ENCODE measurements at regions not wholly inside any gene's neighbourhood (a gene's known extent, or its start where the extent isn't known, plus 50 kb on each side); places are given as distances from the start of the nearest gene placed in this dataset.

DNA sequence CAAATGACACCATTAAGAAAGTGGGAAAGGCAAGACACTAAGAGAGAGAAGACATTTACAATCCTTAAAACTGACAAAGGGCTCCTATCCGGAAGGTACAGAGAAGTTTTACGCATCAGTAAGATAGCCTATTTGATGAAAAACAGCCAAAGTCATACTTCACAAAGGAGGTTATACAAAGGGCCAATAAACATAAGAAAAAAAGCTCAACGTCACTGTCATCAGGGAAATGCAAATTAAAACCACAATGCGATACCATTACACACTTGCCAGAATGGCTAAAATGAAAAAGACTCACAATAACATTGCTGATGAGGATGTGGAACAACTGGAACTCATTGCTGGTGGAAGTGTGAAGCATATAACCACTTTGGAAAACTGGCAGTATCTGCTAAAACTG, 168.6 kb upstream of the FAR2 start:
- intact Hi-C loops (cut with DNase I): no loop called here
- Histone ChIP-seq H3K36me3 (no peaks in the 10 kb centered on the region), H3K4me3 (no peak overlapping the region), H3K27ac (no peak overlapping the region), H3K4me1 (replicated peaks) (no peaks in the 10 kb centered on the region), H3K27me3 (replicated peaks; ENCODE audit: insufficient read depth) (no peaks in the 10 kb centered on the region), H3K9me3 (no peaks in the 10 kb centered on the region)
- no peak for DNase-seq (ENCODE audit: low spot score)
- WGBS: 74% methylated on average over 4 of the region's 4 CpGs
- TF ChIP-seq POLR2AphosphoS5 (IDR thresholded peaks at IDR 0.05) (no peak), CTCF (IDR thresholded peaks at IDR 0.05) (no peak), POLR2A (IDR thresholded peaks at IDR 0.05) (no peak)

DNA sequence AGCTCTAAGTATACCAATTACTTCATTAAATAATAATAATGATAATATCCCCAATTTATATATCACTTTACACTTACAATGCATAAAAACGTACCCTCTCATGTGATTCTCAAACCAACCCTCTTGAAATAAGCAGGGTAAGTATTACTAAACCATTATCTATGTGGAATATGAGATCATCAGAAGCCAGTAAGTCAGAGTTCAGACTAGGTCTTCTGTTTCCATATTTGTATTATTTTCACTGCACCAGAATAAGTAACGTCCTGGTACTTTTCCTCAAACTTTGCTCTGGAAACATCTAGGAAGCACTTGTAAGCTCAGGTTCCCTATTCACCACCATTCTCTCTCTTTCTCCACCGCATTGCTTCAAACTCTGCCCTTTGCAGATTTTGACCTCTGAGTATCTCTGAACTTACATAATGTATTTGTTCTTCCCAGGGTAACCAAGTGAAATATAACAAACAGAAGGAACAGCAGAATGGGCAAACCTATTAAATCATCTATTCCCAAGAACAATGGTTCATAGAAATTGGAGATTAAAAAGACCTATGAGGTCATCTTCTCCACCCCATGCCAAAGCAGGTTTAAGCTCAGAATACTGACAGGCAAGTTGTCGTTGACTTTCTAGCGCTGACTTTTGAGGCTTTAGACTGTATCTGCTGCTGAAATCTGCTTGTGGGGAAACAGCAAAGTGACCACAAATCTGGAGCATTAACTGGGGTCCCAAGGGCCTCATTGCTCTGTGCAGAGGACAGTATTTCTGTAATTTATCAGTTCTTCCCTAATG, 161.3 kb upstream of the FAR2 start:
- Histone ChIP-seq H3K9me3 (no peaks in the 10 kb centered on the region), H3K4me1 (replicated peaks) (no peaks in the 10 kb centered on the region), H3K27ac (no peak overlapping the region), H3K36me3 (no peaks in the 10 kb centered on the region), H3K27me3 (replicated peaks; ENCODE audit: insufficient read depth) (no peaks in the 10 kb centered on the region), H3K4me3 (no peak overlapping the region)
- DNase-seq (ENCODE audit: low spot score): no peak
- intact Hi-C loops (cut with DNase I): no loop called here
- 65% methylated on average over 5 of the region's 5 CpGs for WGBS
- TF ChIP-seq CTCF (IDR thresholded peaks at IDR 0.05): no peak
- TF ChIP-seq POLR2A (IDR thresholded peaks at IDR 0.05): no peak
- no peak for TF ChIP-seq POLR2AphosphoS5 (IDR thresholded peaks at IDR 0.05)

DNA sequence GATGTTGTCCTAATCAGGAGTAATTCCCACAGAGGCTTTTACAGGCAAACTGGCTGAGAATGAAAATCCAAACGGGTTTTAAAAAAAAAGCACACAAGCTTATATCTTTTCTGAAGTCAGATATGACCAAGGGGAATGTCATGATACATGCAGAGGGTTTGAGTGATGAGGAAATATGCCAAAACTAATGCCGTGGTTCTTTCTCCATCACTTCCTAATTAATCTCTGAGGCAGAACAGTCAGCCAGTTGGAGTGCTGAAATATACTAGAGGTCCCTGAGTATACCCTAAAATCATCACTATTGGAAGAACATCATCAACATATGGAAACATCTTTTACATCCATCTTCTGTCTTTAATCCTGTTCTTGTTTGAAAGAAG, 160.8 kb upstream of the FAR2 start:
- Histone ChIP-seq H3K4me3 (no peak overlapping the region), H3K36me3 (no peaks in the 10 kb centered on the region), H3K4me1 (replicated peaks) (no peaks in the 10 kb centered on the region), H3K27me3 (replicated peaks; ENCODE audit: insufficient read depth) (no peaks in the 10 kb centered on the region), H3K27ac (no peak overlapping the region), H3K9me3 (no peaks in the 10 kb centered on the region)
- TF ChIP-seq CTCF (IDR thresholded peaks at IDR 0.05) (no peak), POLR2A (IDR thresholded peaks at IDR 0.05) (no peak), POLR2AphosphoS5 (IDR thresholded peaks at IDR 0.05) (no peak)
- 31% methylated on average over 2 of the region's 2 CpGs for WGBS
- intact Hi-C loops (cut with DNase I): no loop called here
- no peak for DNase-seq (ENCODE audit: low spot score)

DNA sequence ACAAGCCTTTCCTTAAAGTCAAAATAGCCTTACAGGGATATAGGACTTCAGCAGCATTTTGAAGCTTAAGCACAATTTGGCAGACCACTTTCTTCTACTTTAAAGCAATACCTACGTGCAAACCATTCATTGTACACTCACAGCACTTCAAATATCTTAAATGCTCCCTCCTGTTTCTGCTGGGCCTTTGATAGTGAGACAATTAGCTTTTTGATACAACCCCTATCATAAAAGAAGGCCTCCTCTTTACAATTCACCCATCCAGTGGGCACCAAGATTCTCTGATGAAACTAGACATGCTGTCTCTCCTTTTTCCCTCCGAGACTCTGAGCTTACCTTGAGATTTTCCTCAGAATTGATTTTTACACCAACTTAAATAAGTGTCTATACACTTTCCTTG, 157.5 kb upstream of the FAR2 start:
- TF ChIP-seq CTCF (IDR thresholded peaks at IDR 0.05) (no peak), POLR2AphosphoS5 (IDR thresholded peaks at IDR 0.05) (no peak), POLR2A (IDR thresholded peaks at IDR 0.05) (no peak)
- no peak overlapping the region for H3K4me3 ChIP-seq
- no peak for DNase-seq (ENCODE audit: low spot score)
- H3K36me3 ChIP-seq: no peaks in the 10 kb centered on the region
- no peak overlapping the region for H3K27ac ChIP-seq
- no peaks in the 10 kb centered on the region for H3K4me1 ChIP-seq (replicated peaks)
- intact Hi-C loops (cut with DNase I): loop anchor here (10.0 kb wide), 2 partner anchors 107 to 1017 kb away; partner anchors contain the start of gene PTHLH
- no peaks in the 10 kb centered on the region for H3K9me3 ChIP-seq
- 90% methylated on average over 2 of the region's 2 CpGs for WGBS
- H3K27me3 ChIP-seq (replicated peaks; ENCODE audit: insufficient read depth): no peaks in the 10 kb centered on the region

GRCh38 chr12:28993720-28994119, 155.4 kb upstream of the FAR2 start:
- Histone ChIP-seq H3K4me1 (replicated peaks) (no peaks in the 10 kb centered on the region), H3K9me3 (no peaks in the 10 kb centered on the region), H3K36me3 (no peaks in the 10 kb centered on the region), H3K27me3 (replicated peaks; ENCODE audit: insufficient read depth) (no peaks in the 10 kb centered on the region), H3K27ac (no peak overlapping the region), H3K4me3 (no peak overlapping the region)
- intact Hi-C loops (cut with DNase I): loop anchor here (10.0 kb wide), 2 partner anchors 109 to 1019 kb away; partner anchors contain the start of gene PTHLH
- no peak for DNase-seq (ENCODE audit: low spot score)
- 73% methylated on average over 5 of the region's 5 CpGs for WGBS
- TF ChIP-seq CTCF (IDR thresholded peaks at IDR 0.05): no peak
- TF ChIP-seq POLR2AphosphoS5 (IDR thresholded peaks at IDR 0.05): no peak
- no peak for TF ChIP-seq POLR2A (IDR thresholded peaks at IDR 0.05)

Measured in prostate gland (tissue), 2 donors.